GM12891 (cell line): ENCODE measurements at regions not wholly inside any gene's neighbourhood (a gene's known extent, or its start where the extent isn't known, plus 50 kb on each side); places are given as distances from the start of the nearest gene placed in this dataset.

ENCODE experiments used
- POLR2A ChIP-seq: IDR thresholded peaks from 2 replicates; pipeline ENCODE4 v1.6.1; 2011; ENCODE audit warnings: low read depth, low read length, control low read depth
- TAF1 ChIP-seq: IDR thresholded peaks from 2 replicates; pipeline ENCODE4 v1.6.1; 2011; ENCODE audit warnings: low read depth, low read length, control low read depth

- TF ChIP-seq POLR2A (no peak), TAF1 (no peak)
Measured at GRCh38 chr2:187003611-187004010, 154.6 kb upstream of the ZSWIM2 start.
